GM18520 (cell line): ENCODE measurements at regions not wholly inside any gene's neighbourhood (a gene's known extent, or its start where the extent isn't known, plus 50 kb on each side); places are given as distances from the start of the nearest gene placed in this dataset.
"Not testable (repeated sequence)": the region's sequence is repeated elsewhere in the genome, so short reads cannot be mapped to it uniquely, and the experiment has no call there.

Source experiments
- ATAC-seq: cut with Tn5 transposase; IDR thresholded peaks from one replicate; pipeline ENCODE4 v1.9.1; 2021; ENCODE audit not compliant: unreplicated experiment

DNA sequence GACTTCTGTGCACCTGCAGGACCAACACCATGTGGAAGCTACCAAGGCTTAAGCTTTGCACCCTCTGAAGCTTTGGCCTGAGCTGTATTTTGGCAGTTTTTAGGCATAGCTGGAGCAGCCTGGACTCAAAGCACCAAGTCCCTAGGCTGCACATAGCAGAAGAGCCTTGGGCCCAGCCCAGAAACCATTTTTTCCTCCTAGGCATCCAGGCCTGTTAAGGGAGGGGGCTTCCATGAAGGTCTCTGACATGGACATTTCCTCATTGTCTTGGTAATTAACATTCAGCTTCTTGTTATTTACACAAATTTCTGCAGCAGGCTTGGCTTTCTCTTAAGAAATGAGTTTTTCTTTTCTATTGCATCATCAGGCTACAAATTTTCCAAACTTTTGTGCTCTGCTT is 475.8 kb upstream of the FLRT2 start:
- no peak for ATAC-seq

DNA sequence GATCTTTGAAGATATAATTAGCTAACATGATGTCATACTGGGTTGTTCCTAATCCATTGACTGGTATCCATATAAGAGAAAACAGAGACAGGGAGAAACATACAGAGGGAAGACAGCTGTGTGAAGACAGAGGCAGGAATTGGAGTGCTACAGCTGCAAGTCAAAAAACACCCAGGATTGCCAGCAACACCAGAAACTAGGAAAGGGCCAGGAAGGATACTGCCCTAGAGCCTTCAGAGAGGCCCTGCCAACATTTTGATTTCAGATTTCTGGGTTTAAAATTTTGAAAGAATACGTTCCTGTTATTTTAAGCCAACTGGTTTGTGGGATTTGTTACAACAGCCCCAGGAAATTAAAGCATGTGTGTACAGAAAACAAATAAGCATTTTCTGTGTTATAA is 473.7 kb upstream of the FLRT2 start:
- ATAC-seq: no peak

DNA sequence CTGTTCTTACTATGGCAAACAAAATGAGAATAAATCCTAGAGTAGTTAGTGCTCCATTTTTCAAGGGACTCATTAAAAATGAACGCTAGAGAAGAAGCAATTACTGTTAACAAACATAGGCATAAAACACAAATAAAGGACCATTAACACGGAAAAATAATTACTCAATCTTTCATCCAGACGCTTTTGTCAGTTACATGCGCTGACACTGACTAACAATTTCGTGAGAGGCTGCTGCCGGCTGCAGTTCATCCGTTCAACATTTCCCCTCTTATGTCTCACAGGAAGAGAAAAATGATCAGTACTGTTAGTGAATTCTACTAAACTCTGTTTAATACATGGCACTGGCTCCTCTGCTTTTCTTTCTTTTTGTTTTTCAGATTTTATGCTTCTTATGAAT is 472.7 kb upstream of the FLRT2 start:
- no peak for ATAC-seq

DNA sequence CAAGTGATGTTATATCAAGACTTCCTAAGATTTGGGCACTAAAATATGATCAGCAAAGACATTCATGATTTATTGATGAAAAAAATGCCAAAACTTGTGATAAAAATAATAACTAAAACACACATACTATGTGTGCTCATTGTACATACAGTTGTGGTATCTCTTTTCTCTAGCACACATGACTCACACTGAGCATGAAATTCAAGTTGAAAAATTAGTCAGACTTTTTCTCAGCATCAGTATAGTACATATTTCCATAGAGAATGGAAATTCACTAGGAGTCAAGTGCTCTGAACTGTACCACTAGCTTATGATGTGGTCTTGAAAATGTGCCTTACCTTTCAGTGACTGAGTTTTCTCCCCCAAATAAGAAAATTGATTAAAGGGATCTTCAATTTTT is 471.8 kb upstream of the FLRT2 start:
- ATAC-seq: no peak

DNA sequence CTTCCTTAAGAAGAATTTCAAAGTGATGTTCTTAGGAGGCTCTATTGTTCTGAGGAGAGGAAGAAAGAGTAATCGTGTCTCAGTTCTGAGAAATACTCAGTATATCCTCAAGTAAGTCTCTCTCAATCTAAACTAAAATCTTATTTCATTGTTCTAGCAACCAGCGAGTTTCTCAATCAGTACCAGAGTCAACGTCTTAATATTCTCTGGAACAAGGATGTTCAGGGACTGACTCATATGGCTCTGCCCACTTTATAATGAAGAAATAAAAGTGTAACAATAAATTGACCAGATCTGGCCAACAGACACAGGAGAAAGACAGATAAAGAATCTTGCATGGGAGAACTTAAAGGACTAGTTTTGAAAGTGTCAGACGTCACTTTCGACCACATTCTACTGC is 469.8 kb upstream of the FLRT2 start:
- ATAC-seq: no peak

DNA sequence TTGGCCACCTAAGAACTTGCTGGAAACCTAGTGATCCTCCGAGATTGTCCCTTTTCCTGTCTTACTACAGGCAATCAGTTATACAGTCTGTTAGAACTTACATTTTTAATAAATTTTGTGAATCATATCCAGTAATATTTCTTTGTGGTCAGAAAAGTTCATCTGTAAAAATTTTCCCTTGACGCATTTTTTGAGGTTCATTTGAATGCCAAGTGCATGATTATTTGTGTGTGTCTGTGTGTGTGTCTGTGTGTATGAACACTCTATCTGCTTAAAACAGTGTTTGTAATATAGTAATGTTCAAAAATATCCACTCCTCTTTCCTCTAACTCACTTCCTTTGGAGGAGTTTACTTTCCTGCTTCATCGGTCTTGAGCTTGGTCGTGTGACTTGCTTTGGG is 468.7 kb upstream of the FLRT2 start:
- no peak for ATAC-seq

DNA sequence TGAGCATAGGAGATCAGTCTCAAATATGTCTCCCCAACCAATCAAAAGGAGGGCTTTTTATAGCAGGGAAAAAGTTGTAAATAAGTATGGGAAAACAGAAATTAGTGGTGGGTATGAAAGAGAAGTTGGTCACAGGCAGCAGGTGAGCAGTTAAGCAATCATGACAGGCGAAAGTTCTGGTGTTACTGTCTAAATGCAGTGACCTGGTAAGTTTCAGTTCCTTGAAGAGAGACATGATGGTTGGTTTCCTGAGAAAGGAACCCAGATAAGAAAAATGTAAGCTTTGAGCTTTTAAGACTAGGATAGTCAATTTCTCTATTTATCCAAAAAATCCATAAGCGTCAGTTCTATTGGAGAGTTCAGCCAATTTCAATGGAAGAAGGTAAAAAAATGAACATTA is 466.2 kb upstream of the FLRT2 start:
- ATAC-seq: no peak

DNA sequence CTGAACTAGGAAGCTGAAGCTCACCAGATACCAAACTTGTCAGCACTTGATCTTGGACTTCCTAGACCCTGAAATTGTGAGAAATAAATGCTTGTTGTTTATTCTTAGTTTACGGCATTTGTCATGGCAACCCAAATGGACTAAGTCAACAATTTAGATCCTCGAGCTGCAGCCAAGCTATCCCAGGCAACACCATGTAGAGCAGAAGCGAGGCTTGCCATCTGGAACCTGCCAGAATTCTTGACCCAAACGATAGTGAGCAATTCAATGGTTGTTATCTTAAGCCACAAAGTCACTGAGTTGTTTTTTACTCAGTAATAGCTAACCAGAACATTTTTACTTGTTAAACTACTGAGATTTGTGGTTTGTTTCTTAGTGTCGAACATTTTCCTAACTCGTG is 458.5 kb upstream of the FLRT2 start:
- ATAC-seq: no peak

DNA sequence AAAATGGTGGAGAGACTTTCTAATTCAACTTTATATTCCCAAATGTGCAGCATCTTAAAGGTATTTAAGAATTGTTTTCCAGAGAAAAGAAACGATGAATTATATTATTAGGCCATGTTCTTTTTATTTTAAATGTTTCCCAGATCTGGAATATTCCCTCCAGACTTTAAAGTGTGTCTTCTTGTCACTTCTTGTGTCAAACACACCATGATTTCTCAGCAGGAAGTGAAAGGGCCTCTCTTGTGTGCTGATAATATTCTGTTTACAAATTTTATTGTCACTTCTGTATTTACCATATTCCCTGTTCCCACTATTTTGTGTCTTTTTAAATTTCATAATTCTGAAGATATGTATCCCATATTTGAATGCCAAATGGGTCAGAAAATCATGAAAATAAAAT is 455.0 kb upstream of the FLRT2 start:
- ATAC-seq: no peak

DNA sequence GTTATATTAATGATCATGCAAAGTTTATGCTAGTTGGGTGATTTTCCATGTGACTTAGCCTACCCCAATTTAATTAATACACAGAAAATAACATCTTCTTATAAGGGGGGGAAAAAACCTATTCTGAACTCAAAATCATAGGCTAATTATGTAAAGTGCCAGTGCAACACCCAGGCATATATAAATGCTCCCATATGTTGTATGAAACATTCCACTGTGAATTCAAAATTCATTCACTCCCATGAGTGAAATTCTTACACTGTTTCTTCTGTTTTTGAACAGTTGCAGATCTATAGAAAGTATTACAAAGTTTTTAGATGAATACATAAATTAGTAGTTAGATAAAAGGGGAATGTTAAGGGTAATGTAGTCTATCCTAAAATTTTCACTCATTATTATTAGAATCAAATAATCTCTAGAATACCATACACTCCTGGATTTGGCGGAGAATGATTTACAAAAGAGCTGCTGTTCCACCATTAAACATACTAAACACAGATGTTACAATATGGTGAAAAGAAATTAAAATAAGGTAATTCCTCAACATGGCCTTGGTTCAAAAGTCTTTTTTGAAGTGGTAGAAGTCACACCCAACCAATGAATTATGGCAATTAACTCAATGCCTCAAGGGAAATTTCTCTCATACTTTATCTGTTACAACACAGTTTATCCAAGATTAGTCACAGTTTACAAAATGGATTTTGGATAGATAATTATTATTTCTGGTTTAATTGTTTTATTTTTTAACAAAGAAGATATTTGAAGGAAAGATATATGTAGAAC is 454.1 kb upstream of the FLRT2 start:
- no peak for ATAC-seq

DNA sequence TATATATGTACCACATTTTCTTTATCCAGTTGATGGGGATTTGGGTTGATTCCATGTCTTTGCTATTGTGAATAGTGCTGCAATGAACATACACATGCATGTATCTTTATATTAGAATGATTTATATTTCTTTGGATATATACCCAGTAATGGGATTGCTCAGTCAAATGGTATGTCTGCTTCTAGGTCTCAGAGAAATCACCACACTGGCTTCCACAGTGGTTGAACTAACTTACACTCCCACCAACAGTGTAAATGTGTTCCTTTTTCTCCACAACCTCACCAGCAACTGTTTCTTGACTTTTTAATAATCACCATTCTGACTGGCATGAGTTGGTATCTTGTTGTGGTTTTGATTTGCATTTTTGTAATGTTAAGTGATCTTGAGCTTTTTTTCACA is 452.2 kb upstream of the FLRT2 start:
- not testable (repeated sequence) for ATAC-seq

DNA sequence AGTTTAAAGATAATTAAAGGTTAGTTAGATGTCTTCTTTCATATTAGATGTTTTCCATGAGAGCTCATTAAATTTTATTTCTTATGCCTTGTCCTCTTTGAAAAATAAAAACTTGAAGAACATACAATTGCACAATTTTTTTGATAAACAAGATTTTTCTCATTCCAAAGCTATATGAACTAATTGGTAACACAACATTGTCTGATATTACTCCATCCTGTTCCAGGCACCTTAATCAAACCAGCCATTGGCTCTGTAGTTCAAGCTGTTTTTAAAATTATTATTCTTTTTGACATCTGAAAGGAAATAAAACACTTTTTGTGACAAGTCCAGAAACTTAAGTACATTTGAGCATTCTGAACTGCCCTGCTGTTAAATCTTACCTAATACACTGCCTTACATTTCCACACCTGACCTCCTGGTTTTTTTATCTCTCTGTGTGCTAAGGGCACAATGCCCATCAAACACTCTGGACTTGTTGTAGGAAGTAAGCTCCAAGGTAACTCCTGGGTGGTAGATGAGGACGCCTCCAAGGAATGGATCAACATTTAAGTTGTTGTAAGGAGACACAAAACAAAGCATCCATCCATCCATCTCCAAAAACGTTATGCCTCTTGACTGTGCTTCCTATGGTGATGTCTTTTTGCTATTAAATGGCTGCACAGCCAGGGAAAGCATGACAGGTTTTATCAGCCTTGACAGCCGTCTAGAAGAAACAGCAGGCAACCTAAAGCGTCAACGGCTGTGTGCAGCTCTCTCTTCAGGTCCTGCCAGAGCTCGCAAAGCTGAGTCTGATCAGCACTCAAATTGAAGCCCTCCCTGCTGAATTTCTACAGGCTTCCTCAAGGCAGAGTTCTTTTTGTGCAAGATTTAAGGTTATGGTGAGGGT is 449.9 kb upstream of the FLRT2 start:
- no peak for ATAC-seq

DNA sequence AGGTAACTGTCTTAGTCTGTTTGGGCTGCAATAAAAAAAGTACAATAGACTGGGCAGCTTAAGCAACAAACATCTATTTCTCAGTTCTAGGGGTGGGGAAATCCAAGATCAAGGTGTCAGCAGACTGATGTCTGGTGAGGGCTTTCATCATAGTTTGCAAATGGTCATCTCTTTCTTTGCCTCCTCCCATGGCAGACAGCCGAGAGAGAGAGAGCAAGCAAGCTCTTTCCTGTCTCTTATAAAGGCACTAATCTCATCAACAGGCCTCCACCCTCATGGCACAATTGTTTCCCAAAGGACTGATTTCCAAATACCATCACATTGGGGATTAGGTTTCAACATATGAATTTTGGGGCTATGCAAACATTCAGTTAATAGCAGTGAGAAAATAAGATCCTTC is 445.6 kb upstream of the FLRT2 start:
- ATAC-seq: no peak

DNA sequence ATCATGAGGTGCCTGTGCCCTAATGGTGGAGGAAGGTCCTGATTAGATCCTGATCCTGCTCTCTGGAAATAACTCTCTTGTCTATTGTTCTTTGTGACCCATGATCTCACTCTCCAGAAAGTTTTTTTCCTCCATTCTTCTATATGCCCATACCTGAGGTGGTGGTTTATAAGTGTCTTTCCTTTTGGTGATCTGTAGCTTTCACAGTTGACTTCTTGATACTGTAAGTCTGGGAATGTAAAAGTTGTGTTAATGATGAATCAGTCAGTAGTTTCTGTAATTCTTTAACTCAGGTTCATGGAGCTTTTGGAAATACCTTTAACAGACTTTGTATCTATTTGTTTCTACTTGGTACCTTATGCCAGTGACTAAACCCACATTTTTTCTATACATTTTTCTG is 444.0 kb upstream of the FLRT2 start:
- ATAC-seq: no peak

DNA sequence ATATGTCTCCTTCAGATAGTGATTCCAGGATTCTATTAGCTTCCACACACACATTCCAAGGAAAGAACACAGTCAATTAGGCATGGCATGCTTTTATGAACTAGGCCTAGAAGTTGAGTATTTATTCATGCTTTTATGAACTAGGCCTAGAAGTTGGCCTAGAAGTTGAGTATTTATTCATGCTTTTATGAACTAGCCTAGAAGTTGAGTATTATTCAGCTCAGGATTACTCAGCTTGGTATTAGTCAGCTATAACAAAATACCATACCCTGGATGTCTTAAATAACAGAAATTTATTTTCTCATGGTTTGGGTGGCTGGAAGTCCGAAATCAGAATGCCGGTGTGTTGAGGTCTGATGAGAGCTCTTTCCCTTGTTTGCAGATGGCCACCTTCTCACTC is 442.7 kb upstream of the FLRT2 start:
- ATAC-seq: no peak

DNA sequence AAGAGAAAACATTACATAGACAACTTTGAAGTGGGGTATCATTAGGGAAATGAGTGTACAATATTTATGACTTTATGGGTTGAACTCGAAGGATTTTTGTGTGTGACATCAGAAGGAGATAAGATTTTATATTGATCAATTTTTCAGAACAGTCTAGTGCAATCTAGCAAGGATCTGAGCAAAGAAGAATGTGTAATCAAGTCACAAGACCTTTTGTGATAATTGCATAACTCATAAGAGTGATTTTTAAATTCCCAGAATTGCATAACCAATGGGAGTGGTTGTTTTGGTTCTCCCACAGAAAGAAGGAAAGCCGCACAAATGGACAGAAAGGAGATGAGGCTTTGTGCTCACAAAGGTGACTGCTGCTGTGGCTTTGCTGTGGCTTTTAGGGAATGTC is 441.8 kb upstream of the FLRT2 start:
- ATAC-seq: no peak

DNA sequence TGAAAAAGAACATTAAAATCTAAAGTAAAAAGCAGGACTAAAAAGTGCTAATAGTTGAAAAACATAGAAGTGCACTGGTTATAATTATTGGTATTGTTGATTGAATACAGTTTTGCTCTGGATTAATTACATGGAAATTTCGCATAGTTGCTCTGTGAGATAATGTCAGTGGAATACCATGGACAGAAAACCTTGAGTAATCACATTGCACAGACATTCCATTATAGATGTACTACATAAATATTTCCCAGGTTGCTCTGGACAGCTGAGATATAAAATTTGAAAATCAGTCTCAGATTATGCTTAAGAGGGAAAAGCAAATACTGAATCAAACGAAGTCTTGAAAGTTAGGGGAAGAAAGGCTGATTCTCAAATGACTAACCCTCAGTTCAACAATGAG is 439.3 kb upstream of the FLRT2 start:
- ATAC-seq: no peak

DNA sequence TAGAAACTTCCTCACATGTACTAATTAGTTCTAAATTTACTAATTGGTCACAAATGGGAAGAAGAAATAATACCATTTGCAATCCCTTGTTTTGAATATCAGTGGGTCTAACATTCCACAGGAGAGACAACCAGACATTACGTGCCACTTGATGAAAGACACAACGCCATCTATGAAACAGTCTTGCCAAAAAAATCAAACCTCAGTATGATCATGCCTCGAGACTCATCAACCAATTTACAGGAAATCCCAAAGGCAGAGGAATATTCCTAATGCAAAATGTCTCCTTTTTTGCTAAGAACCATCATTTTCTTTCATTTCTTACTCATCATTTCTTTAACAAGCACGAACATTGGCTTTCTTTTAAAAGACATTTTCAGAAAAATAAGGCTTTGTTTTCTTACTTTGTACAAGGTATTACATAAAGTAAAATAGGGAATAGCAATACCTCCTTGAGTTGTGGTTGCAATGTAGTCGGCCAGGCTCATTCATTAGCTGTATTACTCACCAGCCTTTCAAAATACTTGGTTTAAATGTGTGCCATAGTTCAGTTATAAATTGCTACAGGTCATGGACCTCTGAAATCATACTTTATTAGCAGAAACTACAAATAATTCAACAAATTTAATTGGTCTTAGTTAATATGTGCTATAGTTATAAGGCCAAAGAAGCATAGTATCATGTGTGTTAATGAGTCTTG is 436.2 kb upstream of the FLRT2 start:
- ATAC-seq: no peak

DNA sequence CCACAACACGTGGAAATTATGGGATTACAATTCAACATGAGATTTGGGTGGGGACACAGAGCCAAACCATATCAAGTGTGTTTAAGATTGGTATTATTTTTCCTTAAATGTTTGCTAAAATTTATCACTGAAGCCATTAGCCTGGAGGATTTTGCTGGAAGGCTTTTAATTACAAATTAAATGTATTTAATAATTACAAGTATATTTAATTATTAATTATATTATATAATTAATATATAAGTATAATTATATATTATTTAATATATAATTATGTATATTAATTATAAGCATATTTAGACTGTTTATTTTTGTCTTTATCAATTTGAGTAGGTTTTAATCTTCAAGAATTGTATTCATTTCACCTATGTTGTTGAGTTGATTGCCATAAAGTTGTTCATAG is 427.4 kb upstream of the FLRT2 start:
- ATAC-seq: no peak

DNA sequence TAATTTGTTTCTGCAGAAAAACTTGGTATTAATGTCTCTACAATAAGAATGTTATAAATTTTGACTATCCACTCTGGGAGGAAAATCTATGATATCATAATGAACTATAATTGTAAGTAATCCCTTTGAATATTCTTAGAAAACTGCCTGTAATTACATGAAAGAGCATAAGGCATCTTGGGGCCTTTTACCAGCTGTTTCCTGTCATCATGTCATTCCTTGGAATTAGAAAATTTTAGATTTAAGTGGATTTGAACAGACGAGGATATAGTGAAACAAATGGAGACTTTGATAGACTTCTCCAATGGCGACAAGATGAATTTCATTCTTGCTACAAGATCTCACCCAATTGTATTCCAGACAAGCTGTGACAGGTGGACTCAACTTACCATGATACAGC is 423.4 kb upstream of the FLRT2 start:
- ATAC-seq: no peak

DNA sequence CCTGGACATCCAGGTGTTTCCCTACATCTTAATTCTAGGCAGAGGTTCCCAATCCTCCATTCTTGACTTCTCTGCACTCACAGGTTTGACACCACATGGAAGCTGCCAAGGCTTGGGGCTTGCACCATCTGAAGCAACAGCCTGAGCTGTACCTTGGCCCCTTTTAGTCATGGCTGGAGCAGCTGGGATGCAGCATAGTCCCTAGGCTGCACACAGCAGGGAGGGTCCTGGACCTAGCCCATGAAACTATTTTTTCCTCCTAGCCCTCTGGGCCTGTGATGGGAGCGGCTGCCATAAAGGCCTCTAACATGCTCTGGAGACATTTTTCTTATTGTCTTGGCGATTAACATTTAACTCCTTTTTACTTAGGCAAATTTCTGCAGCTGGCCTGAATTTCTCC is 417.2 kb upstream of the FLRT2 start:
- ATAC-seq: no peak

DNA sequence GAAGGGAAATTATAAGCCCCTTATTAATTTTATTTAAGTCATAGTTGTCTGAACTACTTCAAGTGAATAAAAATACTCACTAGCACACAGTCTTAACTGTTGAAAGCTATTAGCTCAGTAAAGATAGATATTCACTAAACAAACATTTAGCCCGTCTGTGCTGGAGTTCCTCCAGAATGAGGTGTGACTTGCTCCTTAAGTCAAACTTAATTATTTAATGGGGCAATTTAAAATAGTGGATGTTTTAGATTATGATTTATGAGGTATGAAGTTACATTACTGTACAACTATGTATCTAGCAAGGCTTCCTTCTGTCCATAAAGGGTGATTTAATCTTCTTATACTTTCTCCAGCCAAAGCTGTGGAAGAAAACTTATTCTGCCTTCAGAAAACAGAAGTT is 414.0 kb upstream of the FLRT2 start:
- no peak for ATAC-seq
